Lower lobe of right lung (tissue), 2 donors: ENCODE measurements at regions not wholly inside any gene's neighbourhood (a gene's known extent, or its start where the extent isn't known, plus 50 kb on each side); places are given as distances from the start of the nearest gene placed in this dataset.
"Not testable (repeated sequence)": the region's sequence is repeated elsewhere in the genome, so short reads cannot be mapped to it uniquely, and the experiment has no call there.

Experiments used
- ATAC-seq, 2 donors: fragments of 200-7000 bp; cut with Tn5 transposase; one replicate each; pipeline ENCODE4 v1.9.1; 2020 to 2022; ENCODE audit warnings: mild to moderate bottlenecking in 2 of 2, moderate library complexity in 2 of 2
- DNase-seq: peaks from one replicate; pipeline ENCODE4 v3.0.0-alpha.2; 2020
- H3K27ac ChIP-seq: fragments of 200-600 bp; one replicate; pipeline ENCODE4 v1.8.0; 2022
- H3K27me3 ChIP-seq: fragments of 200-600 bp; one replicate; pipeline ENCODE4 v1.8.0; 2022; ENCODE audit warnings: low read depth
- H3K36me3 ChIP-seq: fragments of 200-600 bp; one replicate; pipeline ENCODE4 v1.8.0; 2022; ENCODE audit warnings: mild to moderate bottlenecking
- H3K4me1 ChIP-seq: fragments of 200-600 bp; one replicate; pipeline ENCODE4 v1.8.0; 2022
- H3K4me3 ChIP-seq: fragments of 200-600 bp; one replicate; pipeline ENCODE4 v1.8.0; 2022; ENCODE audit warnings: mild to moderate bottlenecking
- H3K9me3 ChIP-seq: fragments of 200-600 bp; one replicate; pipeline ENCODE4 v1.8.0; 2022
- CTCF ChIP-seq: fragments of 200-600 bp; IDR thresholded peaks from one replicate; pipeline ENCODE4 v1.8.0; 2022; ENCODE audit warnings: antibody characterized with exemption, mild to moderate bottlenecking
- intact Hi-C: fragments of 100-400 bp; cut with DNase I; formaldehyde crosslinking; loops from one replicate; pipeline ENCODE4 v1.11.0; 2022
- donor health status: DM: no; HTN: yes; CAD: no; lungs with severe emphysema.

GRCh38 chr4:33931026-33931425 is 2313.3 kb downstream of the ARAP2 start:
- DNase-seq (no peak), ATAC-seq (no peak)
- H3K27ac ChIP-seq: no peak overlapping the region
- no peaks in the 10 kb centered on the region for H3K27me3 ChIP-seq
- H3K4me1 ChIP-seq: no peaks in the 10 kb centered on the region
- H3K36me3 ChIP-seq: no peaks in the 10 kb centered on the region
- H3K9me3 ChIP-seq: no peaks in the 10 kb centered on the region
- no peak for TF ChIP-seq CTCF
- intact Hi-C loops: no loop called here
- H3K4me3 ChIP-seq: no peak overlapping the region

GRCh38 chr4:33940281-33940680 is 2304.0 kb downstream of the ARAP2 start:
- no peak for TF ChIP-seq CTCF
- DNase-seq (no peak), ATAC-seq (no peak)
- Histone ChIP-seq H3K36me3 (no peaks in the 10 kb centered on the region), H3K4me3 (no peak overlapping the region), H3K27me3 (no peaks in the 10 kb centered on the region), H3K27ac (no peak overlapping the region), H3K4me1 (no peaks in the 10 kb centered on the region), H3K9me3 (no peaks in the 10 kb centered on the region)
- intact Hi-C loops: no loop called here

DNA sequence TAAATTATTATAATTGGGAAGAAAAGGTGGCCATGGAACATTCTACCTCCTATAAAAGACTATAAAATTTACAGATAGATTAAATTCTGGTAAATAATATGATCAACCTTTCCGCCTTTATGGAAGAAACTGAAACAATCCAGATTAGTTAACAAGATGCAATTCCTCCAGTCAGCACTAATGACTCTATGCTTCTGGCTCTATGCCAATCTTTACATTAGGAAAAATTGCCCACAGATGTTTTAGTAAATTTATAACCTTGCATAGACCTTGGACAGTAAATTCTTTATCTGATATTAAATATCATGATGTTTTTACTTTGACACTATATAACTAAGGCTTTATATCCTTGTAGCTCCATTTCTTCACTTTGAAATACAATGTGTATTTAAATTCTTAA is 2302.5 kb downstream of the ARAP2 start:
- ATAC-seq: no peak
- no peaks in the 10 kb centered on the region for H3K36me3 ChIP-seq
- H3K4me1 ChIP-seq: no peaks in the 10 kb centered on the region
- intact Hi-C loops: no loop called here
- no peak overlapping the region for H3K4me3 ChIP-seq
- H3K27me3 ChIP-seq: no peaks in the 10 kb centered on the region
- no peak overlapping the region for H3K27ac ChIP-seq
- no peak for DNase-seq
- H3K9me3 ChIP-seq: no peaks in the 10 kb centered on the region
- TF ChIP-seq CTCF: no peak

GRCh38 chr4:33948921-33949320 is 2295.4 kb downstream of the ARAP2 start:
- TF ChIP-seq CTCF: no peak
- Histone ChIP-seq H3K36me3 (no peaks in the 10 kb centered on the region), H3K27me3 (no peaks in the 10 kb centered on the region), H3K4me3 (no peak overlapping the region), H3K9me3 (no peaks in the 10 kb centered on the region), H3K27ac (no peak overlapping the region), H3K4me1 (no peaks in the 10 kb centered on the region)
- no peak for DNase-seq
- intact Hi-C loops: no loop called here
- ATAC-seq: no peak

DNA sequence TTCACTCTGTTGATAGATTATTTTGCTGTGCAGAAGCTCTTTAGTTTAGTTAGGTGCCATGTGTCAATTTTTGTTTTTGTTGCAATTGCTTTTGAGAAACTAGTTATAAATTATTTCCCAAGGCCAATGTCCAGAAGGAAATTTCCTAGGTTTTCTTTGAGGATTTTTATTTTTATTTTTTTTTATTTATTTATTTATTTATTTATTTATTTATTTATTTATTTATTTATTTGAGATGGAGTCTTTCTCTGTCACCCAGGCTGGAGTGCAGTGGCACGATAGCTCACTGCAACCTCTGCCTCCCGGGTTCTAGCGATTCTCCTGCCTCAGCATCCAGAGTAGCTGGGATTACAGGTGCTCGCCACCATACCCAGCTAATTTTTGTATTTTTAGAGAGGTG is 2290.5 kb downstream of the ARAP2 start:
- H3K4me1 ChIP-seq, intact Hi-C loops, ATAC-seq, H3K36me3 ChIP-seq, DNase-seq, H3K27ac ChIP-seq, H3K9me3 ChIP-seq, H3K4me3 ChIP-seq, H3K27me3 ChIP-seq: not testable (repeated sequence)

GRCh38 chr4:33954759-33955158 is 2289.6 kb downstream of the ARAP2 start:
- no peak for DNase-seq
- no peak for TF ChIP-seq CTCF

More at GRCh38 chr4:33954759-33955158, 2289.6 kb downstream of the ARAP2 start:
- ATAC-seq: peak in 1 of 2 donors; percentile 19
- intact Hi-C loops: no loop called here
- H3K4me1 ChIP-seq: no peaks in the 10 kb centered on the region
- no peak overlapping the region for H3K27ac ChIP-seq
- no peak overlapping the region for H3K4me3 ChIP-seq
- H3K27me3 ChIP-seq: no peaks in the 10 kb centered on the region
- no peaks in the 10 kb centered on the region for H3K36me3 ChIP-seq
- no peaks in the 10 kb centered on the region for H3K9me3 ChIP-seq
